Activated CD8-positive, alpha-beta T cell treated with anti-CD3 and anti-CD28 coated beads for 36 hours (primary cell): ENCODE measurements at regions not wholly inside any gene's neighbourhood (a gene's known extent, or its start where the extent isn't known, plus 50 kb on each side); places are given as distances from the start of the nearest gene placed in this dataset.

ENCODE experiments used
- ATAC-seq: fragments of 200-7000 bp; cut with Tn5 transposase; one replicate; pipeline ENCODE4 v1.10.0; 2021; ENCODE audit warnings: mild to moderate bottlenecking, moderate library complexity
- CTCF ChIA-PET: fragments of 350-600 bp; sonication (Branson Sonifier 250); formaldehyde crosslinking; loops from one replicate; lab custom pipeline; 2021; ENCODE audit warnings: antibody characterized with exemption; lab: Charles Lee
- POLR2A ChIA-PET: fragments of 350-600 bp; sonication (Branson Sonifier 250); formaldehyde crosslinking; loops from one replicate; lab custom pipeline; 2021; ENCODE audit warnings: antibody characterized with exemption; lab: Charles Lee
- DNase-seq: peaks from one replicate; pipeline ENCODE4 v3.0.0-alpha.2; 2020
- H3K27ac Mint-ChIP-seq: one replicate; pipeline ENCODE4 v1.8.0; 2021; ENCODE audit warnings: mild to moderate bottlenecking, mixed read lengths
- H3K27me3 Mint-ChIP-seq: one replicate; pipeline ENCODE4 v1.8.0; 2021; ENCODE audit warnings: mixed read lengths
- H3K36me3 Mint-ChIP-seq: one replicate; pipeline ENCODE4 v1.8.0; 2021; ENCODE audit warnings: low read depth, mixed read lengths
- H3K4me1 Mint-ChIP-seq: one replicate; pipeline ENCODE4 v1.8.0; 2021; ENCODE audit warnings: low read depth, mixed read lengths
- H3K4me3 Mint-ChIP-seq: one replicate; pipeline ENCODE4 v1.8.0; 2021; ENCODE audit warnings: mild to moderate bottlenecking, moderate library complexity, mixed read lengths
- H3K9me3 Mint-ChIP-seq: one replicate; pipeline ENCODE4 v1.8.0; 2021; ENCODE audit warnings: mixed read lengths
- intact Hi-C: fragments of 100-400 bp; cut with micrococcal nuclease; formaldehyde crosslinking; loops from one replicate; pipeline ENCODE4 v1.10.0; 2022
- TF ChIP-seq, protein P1 (sequence below): fragments of 200-600 bp; IDR thresholded peaks from one replicate; pipeline ENCODE4 v1.8.0; 2022; ENCODE audit warnings: antibody characterized with exemption, mild to moderate bottlenecking

DNA sequence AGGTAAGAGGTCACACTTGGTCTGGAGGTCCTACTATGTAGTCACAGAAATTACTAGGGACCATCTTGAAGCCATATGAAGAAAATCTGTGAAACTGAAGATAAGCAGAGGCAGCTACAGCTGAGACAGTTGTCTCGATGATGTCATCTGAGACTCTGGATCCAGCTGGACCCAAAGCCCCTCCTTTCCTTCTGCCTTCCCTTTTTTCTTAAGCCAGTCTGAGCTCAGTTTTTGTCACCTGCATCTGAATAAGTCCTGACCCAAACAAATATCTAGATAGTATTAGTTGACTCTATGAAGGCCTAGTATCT is 143.3 kb downstream of the ETS2 start:
- peaks cover 7% of the 10 kb centered on the region for H3K9me3 Mint-ChIP-seq
- no peaks in the 10 kb centered on the region for H3K36me3 Mint-ChIP-seq
- no peak overlapping the region for H3K27ac Mint-ChIP-seq
- DNase-seq = no peak
- intact Hi-C loops = no loop called here
- TF ChIP-seq, protein P1, sequence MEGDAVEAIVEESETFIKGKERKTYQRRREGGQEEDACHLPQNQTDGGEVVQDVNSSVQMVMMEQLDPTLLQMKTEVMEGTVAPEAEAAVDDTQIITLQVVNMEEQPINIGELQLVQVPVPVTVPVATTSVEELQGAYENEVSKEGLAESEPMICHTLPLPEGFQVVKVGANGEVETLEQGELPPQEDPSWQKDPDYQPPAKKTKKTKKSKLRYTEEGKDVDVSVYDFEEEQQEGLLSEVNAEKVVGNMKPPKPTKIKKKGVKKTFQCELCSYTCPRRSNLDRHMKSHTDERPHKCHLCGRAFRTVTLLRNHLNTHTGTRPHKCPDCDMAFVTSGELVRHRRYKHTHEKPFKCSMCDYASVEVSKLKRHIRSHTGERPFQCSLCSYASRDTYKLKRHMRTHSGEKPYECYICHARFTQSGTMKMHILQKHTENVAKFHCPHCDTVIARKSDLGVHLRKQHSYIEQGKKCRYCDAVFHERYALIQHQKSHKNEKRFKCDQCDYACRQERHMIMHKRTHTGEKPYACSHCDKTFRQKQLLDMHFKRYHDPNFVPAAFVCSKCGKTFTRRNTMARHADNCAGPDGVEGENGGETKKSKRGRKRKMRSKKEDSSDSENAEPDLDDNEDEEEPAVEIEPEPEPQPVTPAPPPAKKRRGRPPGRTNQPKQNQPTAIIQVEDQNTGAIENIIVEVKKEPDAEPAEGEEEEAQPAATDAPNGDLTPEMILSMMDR = no peak
- no peak for ATAC-seq
- CTCF ChIA-PET = no interaction called here
- H3K27me3 Mint-ChIP-seq = peaks cover 3% of the 10 kb centered on the region
- H3K4me1 Mint-ChIP-seq = no peaks in the 10 kb centered on the region
- H3K4me3 Mint-ChIP-seq = no peak overlapping the region
- POLR2A ChIA-PET = no interaction called here

DNA sequence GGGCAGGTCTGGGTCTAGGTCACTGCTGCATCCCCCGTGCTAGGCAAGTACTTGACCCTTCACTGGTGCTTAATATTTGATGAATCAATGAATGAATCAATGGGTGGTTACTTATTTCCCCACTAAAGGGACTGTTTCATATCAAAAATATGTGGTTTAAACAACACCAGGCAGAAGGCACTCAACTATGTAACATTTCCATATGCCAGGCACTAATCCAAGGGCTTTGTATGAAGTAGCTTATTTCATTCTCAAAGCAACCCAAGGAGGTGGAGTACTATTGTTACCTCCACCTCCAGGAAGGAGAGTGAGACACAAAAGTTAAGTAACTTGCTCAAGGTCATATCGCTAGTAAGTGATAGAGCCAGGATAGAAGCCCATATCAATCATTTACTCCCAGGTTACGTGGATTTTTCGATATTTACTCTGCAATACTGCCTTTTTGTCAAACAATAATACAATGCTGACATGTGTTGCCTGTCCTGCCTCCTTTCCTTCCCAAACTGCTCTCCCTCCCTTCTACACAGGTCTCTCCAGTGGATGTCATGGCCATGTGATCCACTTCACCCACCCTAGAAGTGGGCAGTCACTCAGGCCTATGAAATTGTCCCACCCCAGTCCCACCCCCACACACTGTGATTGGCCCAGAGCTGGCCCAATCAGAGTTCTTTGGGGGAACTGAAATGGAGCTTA is 142.8 kb downstream of the ETS2 start:
- DNase-seq (no peak), ATAC-seq (no peak)
- CTCF ChIA-PET = no interaction called here
- H3K27ac Mint-ChIP-seq = no peak overlapping the region
- H3K4me1 Mint-ChIP-seq = no peaks in the 10 kb centered on the region
- H3K9me3 Mint-ChIP-seq = peaks cover 7% of the 10 kb centered on the region
- H3K27me3 Mint-ChIP-seq = peaks cover 3% of the 10 kb centered on the region
- H3K4me3 Mint-ChIP-seq = no peak overlapping the region
- TF ChIP-seq, protein P1 = no peak
- intact Hi-C loops = no loop called here
- H3K36me3 Mint-ChIP-seq = no peaks in the 10 kb centered on the region
- POLR2A ChIA-PET = no interaction called here

DNA sequence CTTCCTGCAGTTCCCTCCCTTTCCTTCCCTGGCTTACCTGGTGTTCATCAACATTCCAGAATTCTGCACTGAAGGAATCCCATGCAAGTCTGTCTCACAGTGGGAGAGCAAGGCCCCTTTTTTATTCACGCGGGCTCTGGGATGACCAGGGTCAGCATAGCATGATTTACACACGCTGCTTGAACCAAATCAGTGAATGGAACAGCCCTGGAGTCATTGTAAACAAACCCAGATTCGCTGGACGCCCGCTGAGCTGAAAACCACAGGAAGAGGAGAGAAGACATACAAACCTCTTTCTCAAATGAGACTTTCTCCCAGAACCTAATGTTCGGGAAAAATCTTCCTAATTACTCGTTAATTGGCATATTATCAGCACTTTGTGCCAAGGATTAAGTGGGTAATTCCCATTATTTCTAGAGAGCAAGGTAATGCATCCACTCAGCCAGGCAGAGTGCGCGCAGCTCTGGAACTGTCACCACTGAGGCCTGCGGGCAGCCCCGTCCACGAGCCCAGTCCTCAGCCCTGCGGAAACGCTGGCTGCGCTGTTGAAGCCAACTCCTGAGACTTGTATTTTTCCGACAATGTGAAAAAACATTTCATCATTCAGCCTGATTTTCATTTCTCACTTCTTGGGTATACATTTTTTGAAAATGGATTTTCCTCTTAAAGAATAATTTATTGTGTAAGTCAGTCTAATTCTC is 140.0 kb downstream of the ETS2 start:
- CTCF ChIA-PET = no interaction called here
- Mint-ChIP-seq H3K9me3 (peaks cover 7% of the 10 kb centered on the region), H3K36me3 (no peaks in the 10 kb centered on the region), H3K4me3 (no peak overlapping the region), H3K27ac (no peak overlapping the region), H3K4me1 (no peaks in the 10 kb centered on the region), H3K27me3 (peaks cover 1% of the 10 kb centered on the region)
- POLR2A ChIA-PET = no interaction called here
- TF ChIP-seq, protein P1 = no peak
- no peak for DNase-seq
- intact Hi-C loops = no loop called here
- no peak for ATAC-seq

- no peaks in the 10 kb centered on the region for H3K4me1 Mint-ChIP-seq
- no peak overlapping the region for H3K4me3 Mint-ChIP-seq
- H3K9me3 Mint-ChIP-seq = peaks cover under 1% of the 10 kb centered on the region
- H3K27me3 Mint-ChIP-seq = no peaks in the 10 kb centered on the region
- DNase-seq (no peak), ATAC-seq (no peak)
- POLR2A ChIA-PET = no interaction called here
- TF ChIP-seq, protein P1 = no peak
- CTCF ChIA-PET = no interaction called here
- no peaks in the 10 kb centered on the region for H3K36me3 Mint-ChIP-seq
- intact Hi-C loops = no loop called here
- no peak overlapping the region for H3K27ac Mint-ChIP-seq
These were observed 139.2 kb downstream of the ETS2 start for GRCh38 chr21:38944903-38945302.

DNA sequence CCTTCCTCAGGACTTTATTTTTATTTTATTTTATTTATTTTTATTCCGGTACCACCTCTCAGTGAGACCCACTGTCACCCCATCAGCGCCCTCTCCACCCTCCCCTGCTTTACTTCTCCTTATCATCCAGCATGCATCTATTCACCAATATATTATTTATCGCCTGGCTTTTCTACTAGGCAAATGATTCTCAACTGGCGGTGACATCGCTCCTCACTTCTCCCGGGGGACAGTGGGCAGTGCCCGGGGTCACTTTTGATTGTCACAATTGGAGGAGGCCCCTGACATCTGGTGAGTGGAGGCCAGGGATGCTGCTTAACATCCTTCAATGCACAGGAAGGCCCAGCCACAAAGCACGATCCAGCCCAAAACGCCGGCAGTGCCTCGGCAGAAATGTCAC is 138.7 kb downstream of the ETS2 start:
- Mint-ChIP-seq H3K27ac (no peak overlapping the region), H3K4me3 (no peak overlapping the region), H3K27me3 (no peaks in the 10 kb centered on the region), H3K9me3 (no peaks in the 10 kb centered on the region), H3K36me3 (no peaks in the 10 kb centered on the region), H3K4me1 (no peaks in the 10 kb centered on the region)
- no peak for DNase-seq
- ChIA-PET POLR2A (no interaction called here), CTCF (no interaction called here)
- intact Hi-C loops = no loop called here
- TF ChIP-seq, protein P1 = no peak
- ATAC-seq = no peak
